HG02759 (cell line): ENCODE measurements at regions not wholly inside any gene's neighbourhood (a gene's known extent, or its start where the extent isn't known, plus 50 kb on each side); places are given as distances from the start of the nearest gene placed in this dataset.

Experiments
- ATAC-seq: cut with Tn5 transposase; IDR thresholded peaks from one replicate; pipeline ENCODE4 v1.9.1; 2021; ENCODE audit warnings: mild to moderate bottlenecking, moderate library complexity; ENCODE audit not compliant: unreplicated experiment

- ATAC-seq = no peak
These were observed 56.7 kb upstream of the SLC44A1 start for GRCh38 chr9:105187781-105188180.

GRCh38 chr9:105188746-105189145 is 55.7 kb upstream of the SLC44A1 start:
- ATAC-seq = no peak

DNA sequence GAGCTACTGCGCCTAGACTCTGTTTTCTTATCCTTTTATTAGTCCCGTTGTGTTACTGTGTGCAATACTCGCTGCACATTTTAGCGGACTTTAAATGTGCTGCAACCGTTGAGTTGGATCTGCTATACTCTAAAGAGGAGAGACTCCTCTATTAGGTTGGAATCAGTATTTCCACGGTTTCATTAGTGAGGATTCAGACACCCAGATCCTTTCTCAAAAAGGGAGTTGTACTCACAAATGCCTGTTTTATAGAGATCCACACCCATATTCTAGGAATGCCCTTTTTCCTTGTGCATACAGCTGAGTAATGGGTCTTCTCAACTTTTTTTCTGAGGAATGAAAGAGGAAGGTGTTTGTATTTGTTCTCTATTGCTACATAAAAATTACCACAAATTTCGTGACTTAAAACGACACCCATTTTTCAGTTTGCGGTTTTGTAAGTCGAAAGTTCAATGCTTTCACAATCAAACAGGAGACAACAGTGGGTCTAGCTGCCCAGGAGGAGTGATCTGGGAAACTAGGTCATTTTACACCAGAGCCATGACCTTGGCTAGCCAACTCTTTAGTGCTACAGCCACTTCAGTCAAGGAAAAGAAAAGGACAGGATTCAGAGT is 52.8 kb upstream of the SLC44A1 start:
- no peak for ATAC-seq

DNA sequence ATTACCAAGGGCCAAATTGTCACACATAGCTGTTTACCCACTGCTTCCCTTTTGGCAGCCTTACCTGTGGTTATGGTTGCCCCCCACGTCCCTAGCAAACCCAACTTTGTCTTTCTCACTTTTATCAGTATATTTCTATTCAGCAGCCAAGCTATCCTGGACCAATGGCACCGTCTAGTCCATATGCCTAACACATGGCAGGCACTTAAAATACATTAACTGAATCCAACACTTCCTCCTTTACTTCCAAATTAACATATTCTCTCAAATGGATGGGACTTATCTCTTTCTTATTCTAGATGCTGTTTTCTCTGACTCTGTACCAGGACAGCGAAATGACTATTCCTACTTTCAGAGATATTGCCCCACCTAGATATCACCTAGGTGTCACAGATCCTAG is 50.9 kb upstream of the SLC44A1 start:
- ATAC-seq = no peak

- ATAC-seq = no peak
These were observed 50.2 kb upstream of the SLC44A1 start for GRCh38 chr9:105194234-105194633.
